Thoracic aorta (tissue), 2 donors: ENCODE measurements at regions not wholly inside any gene's neighbourhood (a gene's known extent, or its start where the extent isn't known, plus 50 kb on each side); places are given as distances from the start of the nearest gene placed in this dataset.
A peak's percentile ranks its signal among the peaks of the same experiment; 100 is the strongest.

Source experiments
- ATAC-seq: fragments of 150-250 bp; one replicate; pipeline ENCODE4 v1.8.0; 2017; ENCODE audit warnings: low read depth; ENCODE audit not compliant: insufficient number of reproducible peaks, low FRiP score
- DNase-seq: peaks from one replicate; pipeline ENCODE4 v3.0.0-alpha.2; 2020; ENCODE audit warnings: low spot score
- H3K27ac ChIP-seq, 2 donors: fragments of 200-600 bp; sonication (generic); 1 replicate in 1 of 2; 2 replicates in 1 of 2; pipeline ENCODE4 v1.5.1; 2016; ENCODE audit warnings: mild to moderate bottlenecking in 2 of 2, moderate library complexity in 2 of 2
- H3K27me3 ChIP-seq: fragments of 200-600 bp; sonication (generic); replicated peaks from 2 replicates; pipeline ENCODE4 v1.6.0; 2016; ENCODE audit warnings: mild to moderate bottlenecking; ENCODE audit not compliant: insufficient read depth
- H3K36me3 ChIP-seq: fragments of 200-600 bp; sonication (generic); one replicate; pipeline ENCODE4 v1.5.1; 2016
- H3K4me1 ChIP-seq, 2 donors: fragments of 200-600 bp; sonication (generic); 1 replicate in 1 of 2; 2 replicates in 1 of 2; pipeline versions ENCODE4 v1.5.1 to v1.6.0; 2016; ENCODE audit warnings: low read depth in 2 of 2, mild to moderate bottlenecking in 1 of 2; ENCODE audit not compliant: control insufficient read depth in 1 of 2
- H3K4me3 ChIP-seq: fragments of 200-600 bp; sonication (generic); 2 replicates; pipeline ENCODE4 v1.5.1; 2016; ENCODE audit warnings: mild to moderate bottlenecking
- H3K9me3 ChIP-seq: fragments of 200-600 bp; sonication (generic); 2 replicates; pipeline ENCODE4 v1.5.1; 2016
- TF ChIP-seq, protein P1 (sequence below): fragments of 200-600 bp; sonication (generic); IDR thresholded peaks from one replicate; pipeline ENCODE4 v1.5.1; 2019; ENCODE audit warnings: antibody characterized with exemption

DNA sequence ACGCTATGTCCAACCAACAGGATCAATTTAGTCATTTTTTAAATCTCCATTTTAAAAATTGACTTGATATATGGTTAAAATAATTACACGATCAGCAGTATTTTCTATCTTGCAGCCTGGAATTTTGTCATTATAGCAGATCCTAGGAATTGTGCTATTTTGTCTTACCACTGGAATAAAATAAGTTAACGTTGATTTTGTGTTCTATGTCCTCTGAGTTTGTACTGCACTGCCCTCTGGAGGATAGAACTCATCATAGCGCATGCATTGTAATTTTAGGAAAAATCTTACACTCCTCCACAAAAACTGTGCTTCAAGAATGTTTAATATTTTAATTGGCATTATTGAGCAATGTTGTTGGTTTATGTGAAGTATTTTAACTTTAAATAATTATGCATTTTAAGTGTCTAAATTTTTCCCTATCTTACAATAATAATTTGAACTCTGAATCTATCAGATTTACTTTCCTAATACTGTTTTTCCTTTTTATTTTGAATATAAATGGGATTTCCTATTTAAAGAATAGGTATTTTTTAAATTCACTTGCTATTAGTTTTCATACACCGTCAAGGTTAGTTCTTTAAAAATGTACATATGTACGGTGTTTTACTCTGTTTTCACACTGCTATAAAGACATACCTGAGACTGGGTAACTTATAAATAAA lies 220.1 kb downstream of the PPP1R3A start:
- TF ChIP-seq, protein P1, sequence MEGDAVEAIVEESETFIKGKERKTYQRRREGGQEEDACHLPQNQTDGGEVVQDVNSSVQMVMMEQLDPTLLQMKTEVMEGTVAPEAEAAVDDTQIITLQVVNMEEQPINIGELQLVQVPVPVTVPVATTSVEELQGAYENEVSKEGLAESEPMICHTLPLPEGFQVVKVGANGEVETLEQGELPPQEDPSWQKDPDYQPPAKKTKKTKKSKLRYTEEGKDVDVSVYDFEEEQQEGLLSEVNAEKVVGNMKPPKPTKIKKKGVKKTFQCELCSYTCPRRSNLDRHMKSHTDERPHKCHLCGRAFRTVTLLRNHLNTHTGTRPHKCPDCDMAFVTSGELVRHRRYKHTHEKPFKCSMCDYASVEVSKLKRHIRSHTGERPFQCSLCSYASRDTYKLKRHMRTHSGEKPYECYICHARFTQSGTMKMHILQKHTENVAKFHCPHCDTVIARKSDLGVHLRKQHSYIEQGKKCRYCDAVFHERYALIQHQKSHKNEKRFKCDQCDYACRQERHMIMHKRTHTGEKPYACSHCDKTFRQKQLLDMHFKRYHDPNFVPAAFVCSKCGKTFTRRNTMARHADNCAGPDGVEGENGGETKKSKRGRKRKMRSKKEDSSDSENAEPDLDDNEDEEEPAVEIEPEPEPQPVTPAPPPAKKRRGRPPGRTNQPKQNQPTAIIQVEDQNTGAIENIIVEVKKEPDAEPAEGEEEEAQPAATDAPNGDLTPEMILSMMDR, result peak; percentile 68
- H3K4me3 ChIP-seq, result peak overlapping the region; percentile 23
- ATAC-seq (no peak), DNase-seq (no peak)
- H3K4me1 ChIP-seq, result no peaks in the 10 kb centered on the region
- no peak overlapping the region for H3K27ac ChIP-seq
- H3K36me3 ChIP-seq, result no peaks in the 10 kb centered on the region
- no peaks in the 10 kb centered on the region for H3K27me3 ChIP-seq
- no peaks in the 10 kb centered on the region for H3K9me3 ChIP-seq

DNA sequence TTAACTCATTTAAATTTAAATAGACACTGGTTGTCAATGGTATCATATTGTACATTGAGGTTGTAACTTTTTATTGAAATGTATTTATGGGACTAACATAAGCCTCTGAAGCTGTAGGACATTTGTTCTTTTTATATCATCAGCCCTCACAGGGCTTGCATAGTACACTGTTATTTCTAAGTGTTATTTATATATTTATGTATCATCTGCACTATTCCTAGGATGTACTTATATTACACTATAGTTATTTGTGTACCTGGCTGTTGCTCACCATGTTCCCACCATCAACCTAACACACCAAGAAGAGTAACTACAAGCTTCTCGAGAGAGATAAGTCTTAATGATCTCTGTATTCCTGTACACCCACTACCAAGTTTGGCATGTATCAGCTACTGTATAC lies 224.7 kb downstream of the PPP1R3A start:
- Histone ChIP-seq H3K4me1 (no peaks in the 10 kb centered on the region), H3K9me3 (no peaks in the 10 kb centered on the region), H3K4me3 (no peak overlapping the region), H3K36me3 (no peaks in the 10 kb centered on the region), H3K27ac (no peak overlapping the region), H3K27me3 (no peaks in the 10 kb centered on the region)
- TF ChIP-seq, protein P1, result no peak
- DNase-seq (no peak), ATAC-seq (no peak)

DNA sequence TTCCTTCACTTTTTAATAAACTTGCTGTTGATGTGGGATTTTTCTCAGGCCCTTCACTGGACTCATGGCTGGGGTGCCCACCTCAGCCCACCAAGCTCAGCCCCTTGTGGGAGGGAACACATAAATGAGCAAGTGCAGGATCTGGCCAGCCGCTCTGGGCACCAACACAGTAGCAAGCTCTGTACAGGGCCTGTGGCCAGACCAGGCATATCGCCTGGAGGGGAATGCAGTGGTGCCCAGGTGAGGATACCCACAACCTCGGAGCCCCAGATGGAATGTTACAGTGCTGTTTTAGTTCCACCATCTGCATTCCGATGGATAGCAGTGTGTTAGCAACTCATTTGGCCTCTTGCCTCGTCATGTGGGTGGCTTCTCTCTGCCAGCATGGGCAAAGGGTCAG lies 234.6 kb downstream of the PPP1R3A start:
- DNase-seq (no peak), ATAC-seq (no peak)
- Histone ChIP-seq H3K4me1 (peaks cover 0 to 9% of the 10 kb centered on the region in 2 donors), H3K27ac (no peak overlapping the region), H3K4me3 (no peak overlapping the region), H3K27me3 (no peaks in the 10 kb centered on the region), H3K9me3 (no peaks in the 10 kb centered on the region), H3K36me3 (no peaks in the 10 kb centered on the region)
- TF ChIP-seq, protein P1, result no peak

DNA sequence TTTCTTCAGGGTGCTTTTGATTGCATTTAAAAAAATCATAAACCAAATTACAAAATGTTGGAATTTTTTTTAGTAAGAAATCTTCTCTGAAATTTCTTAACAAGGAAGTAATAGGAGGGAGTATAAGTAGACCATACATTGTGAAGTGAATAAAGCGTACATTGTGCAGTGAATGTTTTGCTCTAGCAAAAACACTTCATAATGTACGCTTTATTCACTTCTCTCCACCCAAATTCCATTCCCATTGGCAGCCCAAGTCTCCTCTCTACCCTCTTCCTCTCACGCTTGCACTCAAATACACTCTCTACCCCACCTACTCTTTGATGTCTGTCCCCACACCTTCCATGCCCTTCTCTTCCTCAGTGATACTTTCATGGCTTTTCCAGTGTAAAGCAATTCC lies 241.0 kb downstream of the PPP1R3A start:
- Histone ChIP-seq H3K4me3 (no peak overlapping the region), H3K9me3 (no peaks in the 10 kb centered on the region), H3K4me1 (peaks cover 0 to 9% of the 10 kb centered on the region in 2 donors), H3K36me3 (no peaks in the 10 kb centered on the region), H3K27ac (no peak overlapping the region), H3K27me3 (no peaks in the 10 kb centered on the region)
- ATAC-seq, result no peak
- no peak for DNase-seq
- TF ChIP-seq, protein P1, result no peak

DNA sequence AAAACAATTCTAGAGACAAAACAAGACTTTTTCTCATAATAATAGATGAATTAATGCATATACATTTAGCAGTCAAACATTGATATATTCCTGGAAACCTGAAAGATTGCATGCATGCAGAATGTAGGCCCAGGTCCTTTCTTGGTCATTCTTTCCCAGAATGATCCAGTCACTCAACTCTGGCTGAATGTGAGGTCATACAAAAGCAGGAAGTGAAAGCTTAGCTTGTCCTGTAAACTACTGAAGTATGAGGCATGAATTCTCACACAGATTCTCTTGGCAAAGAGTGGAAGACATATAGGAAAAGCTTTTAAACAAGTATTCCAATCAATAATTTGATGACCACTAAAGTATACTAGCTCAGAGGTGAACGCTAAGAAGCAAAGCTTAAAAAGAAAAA lies 253.9 kb downstream of the PPP1R3A start:
- TF ChIP-seq, protein P1, result no peak

More for the DNA sequence above, 253.9 kb downstream of the PPP1R3A start:
- H3K27ac ChIP-seq, result no peak overlapping the region
- H3K36me3 ChIP-seq, result no peaks in the 10 kb centered on the region
- H3K27me3 ChIP-seq, result no peaks in the 10 kb centered on the region
- H3K9me3 ChIP-seq, result peaks cover 6% of the 10 kb centered on the region
- H3K4me1 ChIP-seq, result no peaks in the 10 kb centered on the region
- ATAC-seq (no peak), DNase-seq (no peak)
- H3K4me3 ChIP-seq, result no peak overlapping the region
